Keratinocyte (primary cell): ENCODE measurements at regions not wholly inside any gene's neighbourhood (a gene's known extent, or its start where the extent isn't known, plus 50 kb on each side); places are given as distances from the start of the nearest gene placed in this dataset.

Source experiments
- DNase-seq: peaks from one replicate; pipeline ENCODE4 v3.0.0-alpha.2; 2011; ENCODE audit warnings: low read depth, missing footprints, low spot score
- FAIRE-seq: peaks from 2 replicates; lab custom pipeline; 2011; peaks lifted over from hg19 to GRCh38; lab: Jason Lieb, UNC
- H2AFZ ChIP-seq: 2 replicates; pipeline ENCODE4 v1.6.0; 2012; ENCODE audit warnings: low read length, control low read depth, inconsistent platforms; ENCODE audit not compliant: control insufficient read depth
- H3K27ac ChIP-seq: 2 replicates; pipeline ENCODE4 v1.5.1; 2011; ENCODE audit warnings: low read length; ENCODE audit not compliant: control insufficient read depth, insufficient read depth
- H3K27me3 ChIP-seq: 3 replicates; pipeline ENCODE4 v1.6.0; 2011; ENCODE audit warnings: low read length; ENCODE audit not compliant: control insufficient read depth, insufficient read depth; ENCODE audit errors: extremely low read depth
- H3K36me3 ChIP-seq, 2 experiments: 2 replicates in 1 of 2; 3 replicates in 1 of 2; pipeline ENCODE4 v1.5.1; 2011; ENCODE audit warnings: low read length in 2 of 2, mild to moderate bottlenecking in 1 of 2; ENCODE audit not compliant: control insufficient read depth in 2 of 2, insufficient read depth in 2 of 2; ENCODE audit errors: extremely low read depth in 1 of 2
- H3K4me1 ChIP-seq: 3 replicates; pipeline ENCODE4 v1.5.1; 2011; ENCODE audit warnings: low read length; ENCODE audit not compliant: control insufficient read depth, insufficient read depth; ENCODE audit errors: extremely low read depth
- H3K4me2 ChIP-seq: 3 replicates; pipeline ENCODE4 v1.6.0; 2011; ENCODE audit warnings: low read depth, low read length; ENCODE audit not compliant: control insufficient read depth, insufficient read depth; ENCODE audit errors: extremely low read depth
- H3K4me3 ChIP-seq, 3 experiments: fragments of 200-600 bp in 1 of 3; sonication (generic) in 1 of 3; 2 replicates in 2 of 3; 3 replicates in 1 of 3; pipeline ENCODE4 v1.5.1; 2011 to 2016; ENCODE audit warnings: low read length in 3 of 3, mild to moderate bottlenecking in 3 of 3, control low read depth in 2 of 3, inconsistent platforms in 1 of 3, low read depth in 1 of 3, mixed read lengths in 1 of 3, mixed run types in 1 of 3, moderate library complexity in 1 of 3; ENCODE audit not compliant: control insufficient read depth in 2 of 3, insufficient read depth in 2 of 3; ENCODE audit errors: extremely low read depth in 1 of 3
- H3K79me2 ChIP-seq: 2 replicates; pipeline ENCODE4 v1.6.0; 2012; ENCODE audit warnings: low read length; ENCODE audit not compliant: control insufficient read depth, insufficient read depth
- H3K9ac ChIP-seq: 3 replicates; pipeline ENCODE4 v1.6.0; 2011; ENCODE audit warnings: low read length; ENCODE audit not compliant: control insufficient read depth, insufficient read depth; ENCODE audit errors: extremely low read depth
- H3K9me1 ChIP-seq: 3 replicates; pipeline ENCODE4 v1.6.0; 2011; ENCODE audit warnings: low read length; ENCODE audit not compliant: control insufficient read depth, insufficient read depth; ENCODE audit errors: extremely low read depth
- H3K9me3 ChIP-seq: 2 replicates; pipeline ENCODE4 v1.5.1; 2012; ENCODE audit warnings: low read depth, low read length; ENCODE audit not compliant: control insufficient read depth
- H4K20me1 ChIP-seq: 3 replicates; pipeline ENCODE4 v1.6.0; 2011; ENCODE audit warnings: low read length; ENCODE audit not compliant: control insufficient read depth, insufficient read depth; ENCODE audit errors: extremely low read depth
- CTCF ChIP-seq, 3 experiments: IDR thresholded peaks in 1 of 3; conservative IDR thresholded peaks in 1 of 3; optimal IDR thresholded peaks in 1 of 3; 2 replicates in 2 of 3; 3 replicates in 1 of 3; pipeline versions ENCODE3 to v1.5.1; 2011; ENCODE audit warnings: low read length in 3 of 3, mild to moderate bottlenecking in 3 of 3, moderate library complexity in 2 of 3, control low read depth in 1 of 3, inconsistent platforms in 1 of 3; ENCODE audit not compliant: insufficient read depth in 2 of 3; ENCODE audit errors: extremely low read depth in 1 of 3
- EZH2 ChIP-seq: IDR thresholded peaks from one replicate; pipeline ENCODE4 v1.6.1; 2012; ENCODE audit warnings: inconsistent platforms, mild to moderate bottlenecking, low read length, moderate library complexity
- dilution Hi-C: fragments of 300-500 bp; cut with MboI; formaldehyde crosslinking; loops from one replicate; pipeline ENCODE4 v1.7.0; 2020; ENCODE audit warnings: low sequenced_read_pairs; ENCODE audit not compliant: extremely low pct_ligation_motif_present

DNA sequence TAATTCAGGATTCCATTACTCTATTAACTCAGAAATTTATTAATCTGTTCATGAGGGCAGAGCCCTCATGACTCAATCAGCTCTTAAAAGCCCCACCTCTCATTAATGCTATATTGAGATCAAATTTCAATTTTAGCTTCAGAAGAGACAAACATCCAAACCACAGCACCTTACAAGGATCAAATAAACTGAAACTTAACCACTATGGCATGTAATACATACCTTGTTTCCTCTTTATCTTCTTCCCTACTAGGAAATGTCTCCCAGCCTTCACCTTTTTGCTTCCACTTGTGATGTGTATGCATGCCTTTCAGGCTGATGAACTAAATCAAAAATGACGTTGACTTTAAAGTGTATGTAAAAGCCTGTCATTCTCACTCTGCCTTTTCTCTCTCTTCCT is 2121.3 kb downstream of the NCAM2 start:
- H3K9me3 ChIP-seq = peaks cover 3% of the 10 kb centered on the region
- H3K9me1 ChIP-seq = no peaks in the 10 kb centered on the region
- no peak overlapping the region for H3K4me3 ChIP-seq
- H3K36me3 ChIP-seq = no peaks in the 10 kb centered on the region
- dilution Hi-C loops = no loop called here
- H4K20me1 ChIP-seq = no peaks in the 10 kb centered on the region
- TF ChIP-seq CTCF (optimal IDR thresholded peaks at IDR 0.05 in 1 of 3, IDR thresholded peaks at IDR 0.05 in 1 of 3, conservative IDR thresholded peaks at IDR 0.05 in 1 of 3; ENCODE audit: extremely low read depth in 1 of 3, insufficient read depth in 2 of 3, low read length in 3 of 3) = no peak
- TF ChIP-seq EZH2 = no peak
- H3K27me3 ChIP-seq = no peaks in the 10 kb centered on the region
- no peak overlapping the region for H3K9ac ChIP-seq
- DNase-seq (no peak), FAIRE-seq (no peak)
- H3K79me2 ChIP-seq = no peaks in the 10 kb centered on the region
- H3K4me2 ChIP-seq = no peak overlapping the region
- H2AFZ ChIP-seq = no peak overlapping the region
- no peak overlapping the region for H3K27ac ChIP-seq
- no peaks in the 10 kb centered on the region for H3K4me1 ChIP-seq

- Histone ChIP-seq H3K27ac (no peak overlapping the region), H3K9ac (no peak overlapping the region), H3K27me3 (no peaks in the 10 kb centered on the region), H3K4me1 (no peaks in the 10 kb centered on the region), H3K4me3 (no peak overlapping the region), H4K20me1 (no peaks in the 10 kb centered on the region), H3K4me2 (no peak overlapping the region), H3K9me1 (no peaks in the 10 kb centered on the region), H2AFZ (no peak overlapping the region), H3K79me2 (no peaks in the 10 kb centered on the region), H3K9me3 (peaks cover 3% of the 10 kb centered on the region), H3K36me3 (no peaks in the 10 kb centered on the region)
- dilution Hi-C loops = no loop called here
- TF ChIP-seq EZH2 = no peak
- TF ChIP-seq CTCF (optimal IDR thresholded peaks at IDR 0.05 in 1 of 3, IDR thresholded peaks at IDR 0.05 in 1 of 3, conservative IDR thresholded peaks at IDR 0.05 in 1 of 3; ENCODE audit: extremely low read depth in 1 of 3, insufficient read depth in 2 of 3, low read length in 3 of 3) = no peak
- FAIRE-seq (no peak), DNase-seq (no peak)
Observed at GRCh38 chr21:23127973-23128372, 2129.8 kb downstream of the NCAM2 start.
